PC-9 (cell line): ENCODE measurements at regions not wholly inside any gene's neighbourhood (a gene's known extent, or its start where the extent isn't known, plus 50 kb on each side); places are given as distances from the start of the nearest gene placed in this dataset.

Experiments used
- BruUV-seq: library from RNA; stranded (reverse); fragments of 400-500 nt; replicated peaks from 2 replicates; lab custom pipeline; 2021; lab: Mats Ljungman, UMichigan
- CTCF ChIA-PET: fragments of 300-600 bp; sonication (Branson Sonifier 250); formaldehyde crosslinking; loops from one replicate; lab custom pipeline; 2022; ENCODE audit warnings: antibody characterized with exemption; lab: Charles Lee
- POLR2A ChIA-PET: fragments of 300-600 bp; sonication (Branson Sonifier 250); formaldehyde crosslinking; loops from one replicate; lab custom pipeline; 2022; ENCODE audit warnings: antibody characterized with exemption; ENCODE audit not compliant: unreplicated experiment; lab: Charles Lee
- DNase-seq, 2 experiments: peaks; one replicate each; pipeline versions ENCODE4 v3.0.0 to v3.0.0-alpha.2; 2015 to 2022; ENCODE audit warnings: mixed read lengths in 1 of 2
- H2AFZ ChIP-seq: fragments of 200-600 bp; sonication (generic); 2 replicates; pipeline ENCODE4 v1.8.1; 2017; ENCODE audit warnings: antibody characterized with exemption
- H3F3A ChIP-seq: fragments of 200-600 bp; sonication (generic); 2 replicates; pipeline ENCODE4 v1.8.1; 2017; ENCODE audit warnings: antibody characterized with exemption, mild to moderate bottlenecking, low read depth; ENCODE audit not compliant: insufficient read depth
- H3K27ac ChIP-seq: fragments of 200-600 bp; sonication (generic); 2 replicates; pipeline ENCODE4 v1.6.1; 2016; ENCODE audit warnings: mixed run types
- H3K27me3 ChIP-seq: fragments of 200-600 bp; sonication (generic); 2 replicates; pipeline ENCODE4 v1.6.1; 2016; ENCODE audit warnings: low read depth, mixed run types; ENCODE audit not compliant: insufficient read depth
- H3K36me3 ChIP-seq: fragments of 200-600 bp; sonication (generic); 2 replicates; pipeline ENCODE4 v1.6.1; 2016; ENCODE audit warnings: low read depth, mixed run types
- H3K4me1 ChIP-seq: fragments of 200-600 bp; sonication (generic); replicated peaks from 2 replicates; pipeline ENCODE4 v1.6.1; 2016; ENCODE audit warnings: mixed run types; ENCODE audit not compliant: insufficient read depth
- H3K4me2 ChIP-seq: fragments of 200-600 bp; sonication (generic); 2 replicates; pipeline ENCODE4 v1.6.1; 2017; ENCODE audit warnings: mixed run types
- H3K4me3 ChIP-seq: fragments of 200-600 bp; sonication (generic); 2 replicates; pipeline ENCODE4 v1.6.1; 2016; ENCODE audit warnings: mixed run types
- H3K79me2 ChIP-seq: fragments of 200-600 bp; sonication (generic); 2 replicates; pipeline ENCODE4 v1.6.1; 2017; ENCODE audit warnings: low read depth, mixed run types
- H3K9me2 ChIP-seq: fragments of 200-600 bp; sonication (generic); 2 replicates; pipeline ENCODE4 v1.8.1; 2017; ENCODE audit warnings: mild to moderate bottlenecking; ENCODE audit not compliant: insufficient read depth
- H3K9me3 ChIP-seq: fragments of 200-600 bp; sonication (generic); 2 replicates; pipeline ENCODE4 v1.8.1; 2016; ENCODE audit warnings: low read depth; ENCODE audit not compliant: insufficient read depth
- H4K20me1 ChIP-seq: fragments of 200-600 bp; sonication (generic); 2 replicates; pipeline ENCODE4 v1.8.1; 2017; ENCODE audit not compliant: insufficient read depth
- CTCF ChIP-seq: fragments of 200-600 bp; sonication (generic); conservative IDR thresholded peaks from 2 replicates; pipeline ENCODE4 v1.6.1; 2017; ENCODE audit warnings: mixed run types, antibody characterized with exemption, mild to moderate bottlenecking, moderate library complexity
- EZH2 ChIP-seq: fragments of 200-600 bp; sonication (generic); IDR thresholded peaks from 2 replicates; pipeline ENCODE4 v1.8.0; 2017; ENCODE audit warnings: antibody characterized with exemption, low read depth
- intact Hi-C: fragments of 100-400 bp; cut with micrococcal nuclease; formaldehyde crosslinking; loops from one replicate; pipeline ENCODE4 v1.10.0; 2022; ENCODE audit not compliant: unreplicated experiment

GRCh38 chr2:215678094-215678493 lies 242.2 kb upstream of the FN1 start:
- BruUV-seq, result no TSS peak
- ChIA-PET CTCF (no interaction called here), POLR2A (interaction anchor here (0.6 kb wide), 1 partner anchor 224 kb away, joined by 6 read pairs; no protein-coding TSS in a partner anchor)

GRCh38 chr2:215677481-215677880 lies 241.6 kb upstream of the FN1 start:
- TF ChIP-seq EZH2, result no peak
- TF ChIP-seq CTCF, result no peak
- Histone ChIP-seq H3K27ac (peak overlapping the region; percentile 35; the same call in 1 of the 2 replicates), H3K9me2 (no peaks in the 10 kb centered on the region), H3F3A (peaks cover 16% of the 10 kb centered on the region), H4K20me1 (no peaks in the 10 kb centered on the region), H2AFZ (no peak overlapping the region), H3K4me3 (no peak overlapping the region), H3K4me1 (peaks cover 33% of the 10 kb centered on the region), H3K79me2 (no peaks in the 10 kb centered on the region), H3K4me2 (peak overlapping the region; percentile 23; the same call in 1 of the 2 replicates), H3K27me3 (no peaks in the 10 kb centered on the region), H3K36me3 (no peaks in the 10 kb centered on the region), H3K9me3 (no peaks in the 10 kb centered on the region)
- intact Hi-C loops, result no loop called here
- CTCF ChIA-PET, result no interaction called here
- POLR2A ChIA-PET, result interaction anchor here (0.6 kb wide), 1 partner anchor 223 kb away, joined by 6 read pairs; no protein-coding TSS in a partner anchor
- no peak for DNase-seq
- BruUV-seq, result no TSS peak

More at GRCh38 chr2:215678094-215678493, 242.2 kb upstream of the FN1 start:
- Histone ChIP-seq H3K27me3 (no peaks in the 10 kb centered on the region), H3K36me3 (no peaks in the 10 kb centered on the region), H3K9me3 (no peaks in the 10 kb centered on the region), H3K4me3 (no peak overlapping the region), H4K20me1 (no peaks in the 10 kb centered on the region), H3K27ac (peak overlapping the region; percentile 35), H3K4me1 (peaks cover 33% of the 10 kb centered on the region), H3K4me2 (peak overlapping the region; percentile 23), H3K9me2 (no peaks in the 10 kb centered on the region), H3K79me2 (no peaks in the 10 kb centered on the region), H3F3A (peaks cover 16% of the 10 kb centered on the region), H2AFZ (no peak overlapping the region)
- TF ChIP-seq EZH2 (no peak), CTCF (no peak)
- DNase-seq, result peak in 1 of 2 experiments; percentile 66
- intact Hi-C loops, result no loop called here

GRCh38 chr2:215672406-215672805 lies 236.5 kb upstream of the FN1 start:
- no peak overlapping the region for H3K27ac ChIP-seq
- intact Hi-C loops, result no loop called here
- no peak for DNase-seq
- no peaks in the 10 kb centered on the region for H3F3A ChIP-seq
- no peaks in the 10 kb centered on the region for H3K27me3 ChIP-seq
- TF ChIP-seq CTCF, result no peak
- TF ChIP-seq EZH2, result no peak
- H3K79me2 ChIP-seq, result no peaks in the 10 kb centered on the region
- H3K4me3 ChIP-seq, result no peak overlapping the region
- no peak overlapping the region for H3K4me2 ChIP-seq
- H3K4me1 ChIP-seq, result peaks cover under 1% of the 10 kb centered on the region; the same call in 1 of the 2 replicates
- BruUV-seq, result no TSS peak
- H3K9me2 ChIP-seq, result no peaks in the 10 kb centered on the region
- ChIA-PET POLR2A (no interaction called here), CTCF (no interaction called here)
- no peaks in the 10 kb centered on the region for H4K20me1 ChIP-seq
- H2AFZ ChIP-seq, result no peak overlapping the region
- no peaks in the 10 kb centered on the region for H3K36me3 ChIP-seq
- H3K9me3 ChIP-seq, result no peaks in the 10 kb centered on the region
